Esophagus squamous epithelium (tissue), 4 donors: ENCODE measurements at regions not wholly inside any gene's neighbourhood (a gene's known extent, or its start where the extent isn't known, plus 50 kb on each side); places are given as distances from the start of the nearest gene placed in this dataset.

Source experiments
- POLR2A ChIP-seq, 4 donors: fragments of 450-650 bp; IDR thresholded peaks; one replicate each; pipeline ENCODE4 v1.6.1; 2017; ENCODE audit warnings: antibody characterized with exemption in 4 of 4, mild to moderate bottlenecking in 4 of 4, moderate library complexity in 3 of 4
- TF ChIP-seq, protein P1 (sequence below), 6 experiments: fragments of 450-650 bp in 4 of 6; fragments of 200-600 bp in 2 of 6; sonication (generic) in 2 of 6; IDR thresholded peaks; one replicate each; pipeline ENCODE4 v1.5.1; 2016 to 2019; ENCODE audit warnings: antibody characterized with exemption in 6 of 6, mild to moderate bottlenecking in 4 of 6, moderate library complexity in 4 of 6

DNA sequence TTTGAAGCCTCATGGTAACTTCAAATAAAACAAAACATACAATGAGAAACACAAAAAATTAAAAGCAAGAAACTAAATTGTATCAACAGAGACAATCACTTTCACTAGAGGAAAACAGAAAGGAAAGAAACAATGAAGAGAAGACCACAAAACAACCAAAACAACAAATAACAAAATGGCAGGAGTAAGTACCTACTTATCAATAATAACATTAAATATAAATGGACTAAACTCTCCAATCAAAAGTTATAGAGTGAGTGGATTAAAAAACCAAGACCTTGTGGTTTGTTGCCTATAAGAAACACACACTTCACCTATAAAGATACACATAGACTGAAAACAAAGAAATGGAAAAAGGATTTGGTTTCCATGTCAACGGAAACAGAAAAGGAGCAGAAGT is 830.1 kb upstream of the TMEFF2 start:
- TF ChIP-seq POLR2A (IDR thresholded peaks at IDR 0.05) = no peak
- TF ChIP-seq, protein P1, sequence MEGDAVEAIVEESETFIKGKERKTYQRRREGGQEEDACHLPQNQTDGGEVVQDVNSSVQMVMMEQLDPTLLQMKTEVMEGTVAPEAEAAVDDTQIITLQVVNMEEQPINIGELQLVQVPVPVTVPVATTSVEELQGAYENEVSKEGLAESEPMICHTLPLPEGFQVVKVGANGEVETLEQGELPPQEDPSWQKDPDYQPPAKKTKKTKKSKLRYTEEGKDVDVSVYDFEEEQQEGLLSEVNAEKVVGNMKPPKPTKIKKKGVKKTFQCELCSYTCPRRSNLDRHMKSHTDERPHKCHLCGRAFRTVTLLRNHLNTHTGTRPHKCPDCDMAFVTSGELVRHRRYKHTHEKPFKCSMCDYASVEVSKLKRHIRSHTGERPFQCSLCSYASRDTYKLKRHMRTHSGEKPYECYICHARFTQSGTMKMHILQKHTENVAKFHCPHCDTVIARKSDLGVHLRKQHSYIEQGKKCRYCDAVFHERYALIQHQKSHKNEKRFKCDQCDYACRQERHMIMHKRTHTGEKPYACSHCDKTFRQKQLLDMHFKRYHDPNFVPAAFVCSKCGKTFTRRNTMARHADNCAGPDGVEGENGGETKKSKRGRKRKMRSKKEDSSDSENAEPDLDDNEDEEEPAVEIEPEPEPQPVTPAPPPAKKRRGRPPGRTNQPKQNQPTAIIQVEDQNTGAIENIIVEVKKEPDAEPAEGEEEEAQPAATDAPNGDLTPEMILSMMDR (IDR thresholded peaks at IDR 0.05) = no peak
